ENCODE measurements at regions not wholly inside any gene's neighbourhood (a gene's known extent, or its start where the extent isn't known, plus 50 kb on each side); places are given as distances from the start of the nearest gene placed in this dataset.

GRCh38 chr7:3196629-3197400 is 104.2 kb upstream of the SDK1 start:
- DNase-seq, result no peak

- no peak for DNase-seq
Observed at GRCh38 chr7:3197567-3198213, 103.4 kb upstream of the SDK1 start.

- DNase-seq, result no peak
Observed at GRCh38 chr7:3198316-3198715, 102.7 kb upstream of the SDK1 start.

- no peak for DNase-seq
Observed at GRCh38 chr7:3200504-3200903, 100.5 kb upstream of the SDK1 start.

- no peak for DNase-seq
Observed at GRCh38 chr7:3201306-3201705, 99.7 kb upstream of the SDK1 start.

- DNase-seq, result no peak
Observed at GRCh38 chr7:3201937-3202710, 98.9 kb upstream of the SDK1 start.

GRCh38 chr7:3204526-3204925 is 96.5 kb upstream of the SDK1 start:
- no peak for DNase-seq

- no peak for DNase-seq
Observed at GRCh38 chr7:3206101-3206500, 95.0 kb upstream of the SDK1 start.

GRCh38 chr7:3206771-3207191 is 94.3 kb upstream of the SDK1 start:
- no peak for DNase-seq

GRCh38 chr7:3207387-3207902 is 93.6 kb upstream of the SDK1 start:
- DNase-seq, result no peak

GRCh38 chr7:3210531-3210930 is 90.5 kb upstream of the SDK1 start:
- DNase-seq, result no peak

GRCh38 chr7:3214090-3214413 is 87.0 kb upstream of the SDK1 start:
- no peak for DNase-seq

GRCh38 chr7:3215624-3216585 is 85.1 kb upstream of the SDK1 start:
- DNase-seq, result no peak

GRCh38 chr7:3217166-3217565 is 83.9 kb upstream of the SDK1 start:
- DNase-seq, result no peak

- DNase-seq, result no peak
Observed at GRCh38 chr7:3218411-3219225, 82.4 kb upstream of the SDK1 start.

- DNase-seq, result no peak
Observed at GRCh38 chr7:3229904-3230470, 71.1 kb upstream of the SDK1 start.

- DNase-seq, result no peak
Observed at GRCh38 chr7:3230908-3231307, 70.1 kb upstream of the SDK1 start.

- no peak for DNase-seq
Observed at GRCh38 chr7:3232228-3232627, 68.8 kb upstream of the SDK1 start.

- no peak for DNase-seq
Observed at GRCh38 chr7:3233301-3233700, 67.8 kb upstream of the SDK1 start.

- DNase-seq, result no peak
Observed at GRCh38 chr7:3234051-3234450, 67.0 kb upstream of the SDK1 start.

GRCh38 chr7:3234851-3235250 is 66.2 kb upstream of the SDK1 start:
- no peak for DNase-seq

Data from activated CD8-positive, alpha-beta memory T cell treated with anti-CD3 and anti-CD28 coated beads, Interleukin-2, amount 50 U/mL, for 4 hours (primary cell).